Tibial nerve (tissue), 4 donors: ENCODE measurements at regions not wholly inside any gene's neighbourhood (a gene's known extent, or its start where the extent isn't known, plus 50 kb on each side); places are given as distances from the start of the nearest gene placed in this dataset.

Experiments used
- DNase-seq, 2 donors: peaks; one replicate each; pipeline ENCODE4 v3.0.0-alpha.2; 2019; ENCODE audit warnings: low spot score in 2 of 2
- H3K27ac ChIP-seq, 4 donors: fragments of 200-600 bp; sonication (generic) in 3 of 4; one replicate each; pipeline ENCODE4 v1.5.1; 2017 to 2019; ENCODE audit warnings: mild to moderate bottlenecking in 1 of 4
- H3K27me3 ChIP-seq, 2 donors: fragments of 200-600 bp; sonication (generic) in 1 of 2; one replicate each; pipeline versions ENCODE4 v1.5.1 to v1.6.0; 2017 to 2019
- H3K36me3 ChIP-seq, 3 donors: fragments of 200-600 bp; sonication (generic); one replicate each; pipeline ENCODE4 v1.5.1; 2018 to 2019
- H3K4me1 ChIP-seq, 4 donors: fragments of 200-600 bp; sonication (generic) in 3 of 4; one replicate each; pipeline ENCODE4 v1.5.1; 2017 to 2019
- H3K4me3 ChIP-seq, 4 donors: fragments of 200-600 bp; sonication (generic) in 3 of 4; one replicate each; pipeline ENCODE4 v1.5.1; 2017 to 2019; ENCODE audit warnings: mild to moderate bottlenecking in 1 of 4, moderate library complexity in 1 of 4
- H3K9me3 ChIP-seq, 4 donors: fragments of 200-600 bp; sonication (generic) in 3 of 4; one replicate each; pipeline ENCODE4 v1.5.1; 2017 to 2019
- CTCF ChIP-seq, 5 experiments: fragments of 200-600 bp in 3 of 5; fragments of 450-650 bp in 2 of 5; sonication (generic) in 3 of 5; IDR thresholded peaks; one replicate each; pipeline ENCODE4 v1.5.1; 2016 to 2019; ENCODE audit warnings: antibody characterized with exemption in 5 of 5, mild to moderate bottlenecking in 3 of 5, moderate library complexity in 2 of 5
- EP300 ChIP-seq, 2 donors: sonication (generic); formaldehyde crosslinking; IDR thresholded peaks; one replicate each; pipeline ENCODE4 v1.6.1; 2017; ENCODE audit warnings: antibody characterized with exemption in 2 of 2, mild to moderate bottlenecking in 1 of 2
- POLR2A ChIP-seq, 2 donors: fragments of 450-650 bp; IDR thresholded peaks; one replicate each; pipeline ENCODE4 v1.6.1; 2017; ENCODE audit warnings: antibody characterized with exemption in 2 of 2, mild to moderate bottlenecking in 2 of 2, moderate library complexity in 2 of 2
- WGBS, 2 donors: methylation state at CpG; one replicate each; pipeline ENCODE4 v1.1.5; 2018; 5-methylcytosine and 5-hydroxymethylcytosine counted together

DNA sequence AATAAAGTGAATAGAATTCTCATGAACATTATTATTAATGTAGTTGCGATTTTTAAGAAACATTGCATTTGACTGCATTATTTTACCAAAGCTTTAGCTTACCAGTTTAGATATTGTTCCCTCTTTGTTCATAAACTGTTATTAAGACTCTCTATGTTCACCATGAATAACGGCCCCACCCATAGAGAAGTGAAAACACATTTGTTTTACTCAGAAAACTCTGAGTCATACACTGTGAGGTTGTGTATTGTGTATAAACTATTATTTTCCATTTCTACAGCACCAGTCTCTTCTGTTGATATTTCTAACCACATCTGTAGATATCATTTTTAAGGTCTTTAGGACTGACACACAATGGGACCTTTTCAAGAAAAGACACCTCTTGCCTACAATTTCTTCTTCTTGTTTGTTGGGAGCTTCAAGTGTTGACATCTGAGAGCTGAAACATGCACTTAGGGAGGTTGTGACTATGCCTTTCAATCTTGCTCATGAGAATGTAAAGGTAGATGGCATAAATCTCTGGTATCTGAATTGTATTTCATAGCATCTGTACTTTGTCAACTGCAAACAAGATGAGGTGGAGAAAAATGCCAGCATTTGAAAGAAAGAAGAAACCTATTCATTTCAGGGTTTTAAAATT is 252.9 kb upstream of the CDH8 start:
- 46 to 51% methylated on average over 2 of the region's 2 CpGs for WGBS, 2 donors
- H3K4me3 ChIP-seq: no peak overlapping the region
- no peaks in the 10 kb centered on the region for H3K9me3 ChIP-seq
- TF ChIP-seq EP300 (IDR thresholded peaks at IDR 0.05): no peak
- TF ChIP-seq CTCF (IDR thresholded peaks at IDR 0.05): no peak
- no peak for TF ChIP-seq POLR2A (IDR thresholded peaks at IDR 0.05)
- H3K27me3 ChIP-seq: no peaks in the 10 kb centered on the region
- no peak for DNase-seq
- H3K36me3 ChIP-seq: no peaks in the 10 kb centered on the region
- no peak overlapping the region for H3K27ac ChIP-seq
- H3K4me1 ChIP-seq: no peaks in the 10 kb centered on the region

DNA sequence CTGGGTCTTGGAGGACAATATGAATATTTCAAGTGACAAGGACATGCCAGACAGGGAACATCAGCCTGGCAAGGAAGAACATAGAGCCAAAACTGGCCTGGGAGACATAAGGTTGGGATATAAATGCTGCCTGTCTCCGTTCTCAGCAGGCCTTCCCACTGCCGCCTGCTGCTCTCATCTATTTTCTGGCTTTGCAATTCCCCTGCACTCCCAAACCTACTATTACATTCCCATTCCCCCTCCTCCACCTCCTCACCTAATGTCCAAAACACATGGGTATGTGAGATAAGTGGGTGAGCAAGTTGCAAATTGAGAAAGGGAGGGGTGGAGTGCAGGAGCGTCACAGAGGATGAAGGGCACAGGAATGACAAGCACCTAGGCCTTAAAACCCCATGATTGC is 244.3 kb upstream of the CDH8 start:
- Histone ChIP-seq H3K36me3 (no peaks in the 10 kb centered on the region), H3K27ac (no peak overlapping the region), H3K27me3 (no peaks in the 10 kb centered on the region), H3K9me3 (no peaks in the 10 kb centered on the region), H3K4me1 (no peaks in the 10 kb centered on the region), H3K4me3 (no peak overlapping the region)
- 73 to 77% methylated on average over 3 of the region's 3 CpGs for WGBS, 2 donors
- DNase-seq: no peak
- TF ChIP-seq EP300 (IDR thresholded peaks at IDR 0.05) (no peak), CTCF (IDR thresholded peaks at IDR 0.05) (no peak), POLR2A (IDR thresholded peaks at IDR 0.05) (no peak)

GRCh38 chr16:62277942-62278341 is 241.7 kb upstream of the CDH8 start:
- no peaks in the 10 kb centered on the region for H3K9me3 ChIP-seq
- no peak for DNase-seq
- H3K27ac ChIP-seq: no peak overlapping the region
- no peaks in the 10 kb centered on the region for H3K36me3 ChIP-seq
- no peak overlapping the region for H3K4me3 ChIP-seq
- 79 to 85% methylated on average over 2 of the region's 2 CpGs for WGBS, 2 donors
- H3K4me1 ChIP-seq: no peaks in the 10 kb centered on the region
- TF ChIP-seq POLR2A (IDR thresholded peaks at IDR 0.05): no peak
- no peak for TF ChIP-seq EP300 (IDR thresholded peaks at IDR 0.05)
- no peak for TF ChIP-seq CTCF (IDR thresholded peaks at IDR 0.05)
- no peaks in the 10 kb centered on the region for H3K27me3 ChIP-seq

GRCh38 chr16:62276637-62277036 is 240.4 kb upstream of the CDH8 start:
- Histone ChIP-seq H3K36me3 (no peaks in the 10 kb centered on the region), H3K27ac (no peak overlapping the region), H3K9me3 (no peaks in the 10 kb centered on the region), H3K4me1 (no peaks in the 10 kb centered on the region), H3K27me3 (no peaks in the 10 kb centered on the region), H3K4me3 (no peak overlapping the region)
- 73 to 76% methylated on average over 7 of the region's 7 CpGs for WGBS, 2 donors
- no peak for TF ChIP-seq POLR2A (IDR thresholded peaks at IDR 0.05)
- no peak for TF ChIP-seq CTCF (IDR thresholded peaks at IDR 0.05)
- TF ChIP-seq EP300 (IDR thresholded peaks at IDR 0.05): no peak
- no peak for DNase-seq

GRCh38 chr16:62272035-62272434 is 235.8 kb upstream of the CDH8 start:
- no peak overlapping the region for H3K4me3 ChIP-seq
- TF ChIP-seq EP300 (IDR thresholded peaks at IDR 0.05) (no peak), CTCF (IDR thresholded peaks at IDR 0.05) (no peak), POLR2A (IDR thresholded peaks at IDR 0.05) (no peak)
- no peak overlapping the region for H3K27ac ChIP-seq
- no peaks in the 10 kb centered on the region for H3K27me3 ChIP-seq
- H3K9me3 ChIP-seq: no peaks in the 10 kb centered on the region
- 75 to 76% methylated on average over 1 of the region's 1 CpG for WGBS, 2 donors
- H3K36me3 ChIP-seq: no peaks in the 10 kb centered on the region
- H3K4me1 ChIP-seq: no peaks in the 10 kb centered on the region
- DNase-seq: no peak
